ENCODE measurements at regions not wholly inside any gene's neighbourhood (a gene's known extent, or its start where the extent isn't known, plus 50 kb on each side); places are given as distances from the start of the nearest gene placed in this dataset.

- H3K9me3 Mint-ChIP-seq (ENCODE audit: low read depth), result peaks cover 4% of the 10 kb centered on the region
- H3K36me3 Mint-ChIP-seq (ENCODE audit: insufficient read depth), result peaks cover 2% of the 10 kb centered on the region
- no peak for TF ChIP-seq CTCF (IDR thresholded peaks at IDR 0.05; ENCODE audit: unreplicated experiment)
- H3K27me3 Mint-ChIP-seq, result peaks cover 33% of the 10 kb centered on the region
- H3K4me3 Mint-ChIP-seq (ENCODE audit: low read depth), result no peak overlapping the region
- DNase-seq (ENCODE audit: low spot score, unreplicated experiment), result no peak
- H3K27ac Mint-ChIP-seq, result no peak overlapping the region
- no peaks in the 10 kb centered on the region for H3K4me1 Mint-ChIP-seq (ENCODE audit: low read depth)
Measured at GRCh38 chr18:78240627-78241252, 738.9 kb upstream of the SALL3 start.

GRCh38 chr18:78241535-78242253 is 737.9 kb upstream of the SALL3 start:
- peaks cover 43% of the 10 kb centered on the region for H3K27me3 Mint-ChIP-seq
- no peak for DNase-seq (ENCODE audit: low spot score, unreplicated experiment)
- no peak for TF ChIP-seq CTCF (IDR thresholded peaks at IDR 0.05; ENCODE audit: unreplicated experiment)
- no peaks in the 10 kb centered on the region for H3K4me1 Mint-ChIP-seq (ENCODE audit: low read depth)
- H3K36me3 Mint-ChIP-seq (ENCODE audit: insufficient read depth), result peaks cover 2% of the 10 kb centered on the region
- no peak overlapping the region for H3K4me3 Mint-ChIP-seq (ENCODE audit: low read depth)
- peaks cover 4% of the 10 kb centered on the region for H3K9me3 Mint-ChIP-seq (ENCODE audit: low read depth)
- no peak overlapping the region for H3K27ac Mint-ChIP-seq

GRCh38 chr18:78242254-78242643 is 737.4 kb upstream of the SALL3 start:
- no peak overlapping the region for H3K27ac Mint-ChIP-seq
- H3K9me3 Mint-ChIP-seq (ENCODE audit: low read depth), result peaks cover 4% of the 10 kb centered on the region
- DNase-seq (ENCODE audit: low spot score, unreplicated experiment), result no peak
- H3K4me1 Mint-ChIP-seq (ENCODE audit: low read depth), result no peaks in the 10 kb centered on the region
- TF ChIP-seq CTCF (IDR thresholded peaks at IDR 0.05; ENCODE audit: unreplicated experiment), result no peak
- H3K27me3 Mint-ChIP-seq, result peaks cover 44% of the 10 kb centered on the region
- no peak overlapping the region for H3K4me3 Mint-ChIP-seq (ENCODE audit: low read depth)
- peaks cover 2% of the 10 kb centered on the region for H3K36me3 Mint-ChIP-seq (ENCODE audit: insufficient read depth)

GRCh38 chr18:78242806-78243205 is 736.8 kb upstream of the SALL3 start:
- H3K27ac Mint-ChIP-seq, result no peak overlapping the region
- H3K4me1 Mint-ChIP-seq (ENCODE audit: low read depth), result no peaks in the 10 kb centered on the region
- H3K36me3 Mint-ChIP-seq (ENCODE audit: insufficient read depth), result peaks cover 2% of the 10 kb centered on the region
- no peak for DNase-seq (ENCODE audit: low spot score, unreplicated experiment)
- TF ChIP-seq CTCF (IDR thresholded peaks at IDR 0.05; ENCODE audit: unreplicated experiment), result no peak
- peaks cover 45% of the 10 kb centered on the region for H3K27me3 Mint-ChIP-seq
- H3K9me3 Mint-ChIP-seq (ENCODE audit: low read depth), result peaks cover 4% of the 10 kb centered on the region
- H3K4me3 Mint-ChIP-seq (ENCODE audit: low read depth), result no peak overlapping the region

GRCh38 chr18:78244779-78245178 is 734.8 kb upstream of the SALL3 start:
- no peak for TF ChIP-seq CTCF (IDR thresholded peaks at IDR 0.05; ENCODE audit: unreplicated experiment)
- DNase-seq (ENCODE audit: low spot score, unreplicated experiment), result no peak
- no peaks in the 10 kb centered on the region for H3K9me3 Mint-ChIP-seq (ENCODE audit: low read depth)
- H3K27me3 Mint-ChIP-seq, result peaks cover 56% of the 10 kb centered on the region
- no peaks in the 10 kb centered on the region for H3K36me3 Mint-ChIP-seq (ENCODE audit: insufficient read depth)
- no peak overlapping the region for H3K4me3 Mint-ChIP-seq (ENCODE audit: low read depth)
- H3K27ac Mint-ChIP-seq, result no peak overlapping the region
- no peaks in the 10 kb centered on the region for H3K4me1 Mint-ChIP-seq (ENCODE audit: low read depth)
